ENCODE measurements at regions not wholly inside any gene's neighbourhood (a gene's known extent, or its start where the extent isn't known, plus 50 kb on each side); places are given as distances from the start of the nearest gene placed in this dataset.
"Not testable (repeated sequence)": the region's sequence is repeated elsewhere in the genome, so short reads cannot be mapped to it uniquely, and the experiment has no call there.

GRCh38 chr3:151555523-151555922 is 94.7 kb upstream of the IGSF10 start:
- no peak for DNase-seq (ENCODE audit: low read depth)

GRCh38 chr3:151553888-151554287 is 93.0 kb upstream of the IGSF10 start:
- DNase-seq (ENCODE audit: low read depth): peak; percentile 11

DNA sequence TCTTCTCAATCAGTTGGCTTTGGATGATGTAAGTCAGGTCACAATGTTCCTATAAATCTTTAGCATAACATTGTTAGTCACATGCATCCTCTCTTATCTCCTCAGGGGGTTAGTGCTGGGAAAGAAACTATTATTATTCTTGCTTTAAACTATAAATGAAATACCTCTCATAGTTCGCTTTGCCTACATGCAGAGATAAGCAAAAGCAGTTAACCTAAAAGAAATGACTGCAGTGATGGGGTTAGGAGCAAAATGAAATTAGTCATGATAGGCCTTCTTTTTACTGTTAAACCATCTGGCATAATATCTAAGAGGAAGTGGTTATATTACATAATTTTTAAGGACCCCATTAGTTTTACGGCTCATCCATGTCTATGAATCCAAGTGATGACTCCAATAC is 91.7 kb upstream of the IGSF10 start:
- no peak for DNase-seq (ENCODE audit: low read depth)

DNA sequence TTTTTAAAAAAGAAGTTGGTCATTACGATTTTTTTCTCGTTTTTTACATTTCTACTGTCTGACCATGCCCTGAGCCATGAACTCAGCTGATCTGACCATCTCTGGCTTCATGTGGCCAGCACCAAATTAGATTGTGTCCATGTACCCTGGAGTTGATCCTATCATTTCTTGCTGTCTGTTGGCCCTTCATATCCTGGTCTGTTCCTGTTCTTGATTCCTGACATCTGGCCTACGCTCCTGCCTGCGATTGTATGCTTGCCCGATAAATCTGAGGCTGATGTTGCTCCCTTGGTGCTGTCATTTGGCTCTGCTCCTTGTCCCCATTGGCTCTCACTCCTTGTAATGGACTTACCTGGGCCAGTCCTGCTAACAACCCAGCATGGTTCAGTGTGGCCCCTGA is 89.8 kb upstream of the IGSF10 start:
- no peak for DNase-seq (ENCODE audit: low read depth)

DNA sequence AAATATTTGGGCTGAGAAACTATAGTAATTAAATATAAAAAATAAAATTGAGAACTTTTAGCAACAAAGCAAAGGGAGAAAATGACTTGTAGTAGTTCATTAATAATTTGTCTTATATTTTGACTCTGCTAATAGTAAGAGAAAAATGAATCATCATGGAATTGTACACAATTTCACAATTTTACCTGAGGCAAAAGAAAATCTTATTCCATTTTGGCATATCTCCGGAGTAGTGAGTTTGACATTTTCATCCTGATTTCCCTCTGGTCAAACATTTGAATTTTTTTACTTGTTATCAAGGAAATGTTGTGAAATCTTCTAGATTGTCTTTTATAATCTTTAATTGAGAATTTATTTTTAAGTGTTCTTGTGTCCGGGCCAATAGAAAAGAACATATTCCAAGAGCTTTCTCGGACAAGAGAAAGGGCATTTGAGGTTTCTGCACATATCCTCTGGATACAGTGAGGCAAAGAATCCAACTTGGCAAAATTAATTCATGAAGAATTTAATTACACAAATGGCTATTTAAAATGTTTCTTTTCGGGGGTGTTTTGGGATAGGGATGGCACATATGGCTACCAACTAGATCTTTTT is 89.3 kb upstream of the IGSF10 start:
- no peak for DNase-seq (ENCODE audit: low read depth)

DNA sequence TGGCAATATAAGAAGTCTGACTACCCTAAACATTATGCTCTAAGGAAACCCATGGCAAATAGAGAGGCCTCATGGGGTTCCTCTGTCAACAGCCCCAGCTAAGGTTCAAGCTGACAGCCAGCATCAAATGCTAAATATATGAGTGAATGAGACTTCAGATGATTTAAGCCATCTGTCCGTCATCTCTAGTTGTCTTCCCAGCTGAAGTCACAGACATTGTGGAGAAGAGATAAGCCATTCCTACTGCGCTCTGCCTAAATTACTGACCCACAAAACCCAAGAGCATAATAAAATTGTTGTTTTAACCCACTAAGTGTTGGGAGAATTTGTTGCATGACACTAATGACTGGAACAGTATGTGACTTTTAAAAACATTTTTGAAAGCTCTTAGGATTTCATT is 87.3 kb upstream of the IGSF10 start:
- no peak for DNase-seq (ENCODE audit: low read depth)

DNA sequence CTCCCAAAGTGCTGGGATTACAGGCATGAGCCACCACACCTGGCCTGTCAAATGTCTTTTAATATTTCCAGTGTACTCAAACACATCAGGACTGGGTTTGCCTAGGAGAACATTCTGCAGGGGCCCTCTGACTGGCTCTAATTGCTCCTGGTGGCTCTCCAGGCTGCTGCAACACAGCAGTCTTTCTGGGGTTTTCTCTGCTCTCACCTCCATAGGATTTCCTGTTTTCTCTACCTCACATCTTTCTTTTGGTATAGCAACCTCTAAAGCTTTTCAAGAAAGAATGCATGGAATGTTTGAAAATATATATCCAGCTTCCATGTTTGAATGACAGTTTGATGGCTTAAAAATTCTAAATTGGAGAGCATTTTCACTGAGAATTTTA is 83.3 kb upstream of the IGSF10 start:
- DNase-seq (ENCODE audit: low read depth): no peak

DNA sequence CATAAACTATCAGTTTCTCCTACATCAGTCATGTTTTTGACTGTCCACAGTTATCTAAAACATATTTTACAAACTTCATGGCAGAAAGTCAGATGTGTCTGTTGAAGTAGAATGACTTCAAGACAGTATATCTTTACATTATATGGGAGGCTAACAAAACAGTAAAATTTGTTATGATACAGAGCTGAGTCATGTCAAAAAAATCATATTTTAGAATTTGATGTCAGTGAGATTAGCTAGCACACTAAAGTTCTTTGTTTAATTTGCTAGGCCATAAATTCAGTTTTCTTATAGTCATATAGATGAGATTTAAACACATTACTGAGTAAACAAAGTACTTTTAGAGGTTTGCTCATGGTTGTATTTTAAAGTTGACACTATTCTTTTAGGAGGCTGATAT is 80.3 kb upstream of the IGSF10 start:
- DNase-seq (ENCODE audit: low read depth): no peak

DNA sequence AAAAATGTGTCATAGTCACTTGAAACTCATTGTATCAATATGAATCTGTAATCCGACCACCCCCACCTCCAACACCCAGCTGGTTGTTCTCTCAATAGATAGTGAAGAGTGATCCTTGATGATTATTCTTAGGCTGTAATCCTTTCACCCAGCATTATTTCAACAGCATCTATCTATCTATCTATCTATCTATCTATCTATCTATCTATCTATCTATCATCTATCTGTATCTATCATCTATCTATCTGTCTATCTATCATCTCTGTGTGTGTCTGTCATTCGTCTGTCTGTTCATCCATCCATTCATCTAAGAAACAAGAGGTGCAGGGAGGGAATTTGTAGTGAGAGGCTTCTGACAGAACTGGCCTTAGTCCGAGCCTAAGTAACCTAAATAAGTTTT is 78.7 kb upstream of the IGSF10 start:
- DNase-seq (ENCODE audit: low read depth): no peak

DNA sequence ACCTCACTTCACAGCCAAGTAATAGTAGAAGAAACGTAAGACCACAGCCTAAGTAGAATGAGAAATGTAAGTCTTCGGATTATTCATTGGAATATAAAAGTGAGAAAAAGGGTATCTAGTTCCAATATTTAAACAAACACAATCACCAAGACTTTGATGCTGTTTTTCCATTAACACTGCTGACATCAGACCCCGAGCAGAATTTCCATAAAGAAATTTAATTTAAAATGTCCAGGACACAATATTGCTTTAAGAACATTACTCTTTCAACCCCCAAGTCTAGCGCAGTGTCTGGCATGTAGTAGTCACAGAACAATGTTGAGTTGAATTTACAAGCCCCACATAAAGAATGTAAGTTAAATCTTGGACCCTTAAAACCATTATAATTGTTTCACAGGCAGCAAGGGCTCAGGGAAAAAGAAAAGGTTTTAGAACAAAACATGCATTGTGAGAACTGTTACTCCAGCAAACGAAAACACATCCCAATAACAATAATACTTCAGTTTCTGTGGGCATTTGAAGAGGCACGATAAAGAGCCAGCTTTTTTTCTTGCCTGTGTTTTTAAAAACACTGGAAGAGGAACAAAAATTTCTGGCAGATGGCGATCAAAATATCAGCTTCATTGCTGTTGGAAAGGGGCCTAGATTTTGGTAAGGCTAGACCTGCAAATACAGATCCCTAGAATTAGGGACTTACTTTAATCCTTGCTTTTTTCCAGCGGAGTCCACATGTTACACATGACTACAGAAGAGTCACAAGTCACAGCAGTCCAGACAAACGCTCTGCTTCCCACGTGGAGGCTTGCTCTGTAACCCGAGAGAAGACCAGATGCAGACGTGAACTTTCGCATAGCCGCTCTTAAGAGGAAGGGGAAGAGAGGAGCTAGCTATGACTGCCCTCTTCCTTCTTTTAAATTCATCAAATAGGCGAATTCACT is 77.9 kb upstream of the IGSF10 start:
- peak; percentile 61 for DNase-seq (ENCODE audit: low read depth)

DNA sequence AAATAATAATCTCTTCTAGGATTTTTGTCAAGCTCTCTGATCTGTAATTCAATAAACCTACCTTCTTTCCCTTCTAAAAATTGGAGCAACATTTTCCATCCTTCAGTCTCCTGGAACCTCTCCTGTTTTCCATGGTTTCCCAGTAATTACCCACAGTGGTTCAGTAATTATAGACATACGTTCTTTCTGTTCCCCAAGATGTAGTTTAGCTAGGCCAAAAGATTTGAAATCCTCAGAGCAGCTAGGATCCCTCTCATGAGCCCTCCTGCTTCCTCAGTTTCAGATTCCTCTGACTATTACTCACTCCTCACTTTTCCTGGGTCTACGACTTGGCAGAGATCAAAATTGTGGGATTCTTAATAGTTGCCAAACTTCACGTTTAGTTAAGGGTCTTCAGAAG is 76.9 kb upstream of the IGSF10 start:
- DNase-seq (ENCODE audit: low read depth): peak; percentile 44

- no peak for DNase-seq (ENCODE audit: low read depth)
Observed at GRCh38 chr3:151526757-151527156, 65.9 kb upstream of the IGSF10 start.

DNA sequence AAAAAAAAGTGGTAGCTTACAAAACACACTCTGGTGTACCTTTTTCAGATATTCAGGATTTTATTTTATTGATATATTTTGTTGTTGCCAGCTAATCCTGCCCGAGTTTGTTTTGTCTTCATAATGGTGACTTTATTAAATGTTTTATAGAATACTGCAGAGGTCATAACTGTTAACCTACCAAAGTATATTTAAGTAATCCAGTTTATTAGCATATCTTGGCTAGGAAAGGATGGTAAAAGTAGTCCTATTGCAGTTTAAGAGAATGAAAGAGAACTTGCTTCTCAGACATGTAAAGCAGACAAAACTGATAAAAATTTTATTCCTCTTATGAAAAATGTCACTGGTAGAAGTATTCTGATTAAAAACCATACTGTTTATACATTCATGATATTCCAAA is 59.2 kb upstream of the IGSF10 start:
- DNase-seq (ENCODE audit: low read depth): no peak

- DNase-seq (ENCODE audit: low read depth): not testable (repeated sequence)
Observed at GRCh38 chr3:151511433-151511832, 50.6 kb upstream of the IGSF10 start.

Measured in stromal cell of bone marrow (primary cell).